Right atrium auricular region (tissue), 2 donors: ENCODE measurements at regions not wholly inside any gene's neighbourhood (a gene's known extent, or its start where the extent isn't known, plus 50 kb on each side); places are given as distances from the start of the nearest gene placed in this dataset.

Experiments used
- DNase-seq: peaks from one replicate; pipeline ENCODE4 v3.0.0-alpha.2; 2019; ENCODE audit warnings: low spot score
- H3K27ac ChIP-seq, 2 donors: fragments of 200-600 bp; sonication (generic); 1 replicate in 1 of 2; 2 replicates in 1 of 2; pipeline ENCODE4 v1.5.1; 2016 to 2019
- H3K27me3 ChIP-seq, 2 donors: fragments of 200-600 bp; sonication (generic); one replicate each; pipeline versions ENCODE4 v1.5.1 to v1.6.0; 2017 to 2019
- H3K36me3 ChIP-seq: fragments of 200-600 bp; sonication (generic); one replicate; pipeline ENCODE4 v1.5.1; 2016
- H3K4me1 ChIP-seq, 2 donors: fragments of 200-600 bp; sonication (generic); one replicate each; pipeline versions ENCODE4 v1.5.1 to v1.6.0; 2017 to 2019
- H3K4me3 ChIP-seq, 2 donors: fragments of 200-600 bp; sonication (generic); 1 replicate in 1 of 2; 2 replicates in 1 of 2; pipeline ENCODE4 v1.5.1; 2017 to 2019; ENCODE audit warnings: mild to moderate bottlenecking in 1 of 2, moderate library complexity in 1 of 2
- H3K9me3 ChIP-seq, 2 donors: fragments of 200-600 bp; sonication (generic); one replicate each; pipeline ENCODE4 v1.5.1; 2019
- TF ChIP-seq, protein P1 (sequence below), 2 donors: fragments of 200-600 bp; sonication (generic); IDR thresholded peaks; one replicate each; pipeline ENCODE4 v1.5.1; 2019; ENCODE audit warnings: antibody characterized with exemption in 2 of 2

DNA sequence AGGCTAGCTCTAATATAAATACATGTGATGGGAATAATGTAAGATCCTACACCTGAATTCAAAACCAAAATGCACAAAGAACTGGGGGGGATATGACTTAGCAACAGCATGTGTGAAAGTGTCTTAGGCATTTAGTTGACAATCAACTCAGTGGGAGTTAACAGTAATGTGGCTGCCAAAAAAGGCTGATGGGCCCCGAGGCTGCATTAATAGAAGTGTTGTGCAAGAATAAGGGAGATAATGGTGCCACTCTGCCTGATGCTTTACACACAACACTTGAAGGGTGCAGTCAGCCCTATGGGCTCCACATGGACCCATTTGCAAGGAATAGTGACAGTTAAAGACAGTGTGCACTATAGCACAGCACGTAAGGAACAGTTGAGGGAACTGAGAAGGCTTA lies 649.4 kb upstream of the ZEB2 start:
- Histone ChIP-seq H3K9me3 (no peaks in the 10 kb centered on the region), H3K4me3 (no peak overlapping the region), H3K36me3 (no peaks in the 10 kb centered on the region), H3K27me3 (no peaks in the 10 kb centered on the region), H3K27ac (no peak overlapping the region), H3K4me1 (no peaks in the 10 kb centered on the region)
- DNase-seq, result no peak
- TF ChIP-seq, protein P1, sequence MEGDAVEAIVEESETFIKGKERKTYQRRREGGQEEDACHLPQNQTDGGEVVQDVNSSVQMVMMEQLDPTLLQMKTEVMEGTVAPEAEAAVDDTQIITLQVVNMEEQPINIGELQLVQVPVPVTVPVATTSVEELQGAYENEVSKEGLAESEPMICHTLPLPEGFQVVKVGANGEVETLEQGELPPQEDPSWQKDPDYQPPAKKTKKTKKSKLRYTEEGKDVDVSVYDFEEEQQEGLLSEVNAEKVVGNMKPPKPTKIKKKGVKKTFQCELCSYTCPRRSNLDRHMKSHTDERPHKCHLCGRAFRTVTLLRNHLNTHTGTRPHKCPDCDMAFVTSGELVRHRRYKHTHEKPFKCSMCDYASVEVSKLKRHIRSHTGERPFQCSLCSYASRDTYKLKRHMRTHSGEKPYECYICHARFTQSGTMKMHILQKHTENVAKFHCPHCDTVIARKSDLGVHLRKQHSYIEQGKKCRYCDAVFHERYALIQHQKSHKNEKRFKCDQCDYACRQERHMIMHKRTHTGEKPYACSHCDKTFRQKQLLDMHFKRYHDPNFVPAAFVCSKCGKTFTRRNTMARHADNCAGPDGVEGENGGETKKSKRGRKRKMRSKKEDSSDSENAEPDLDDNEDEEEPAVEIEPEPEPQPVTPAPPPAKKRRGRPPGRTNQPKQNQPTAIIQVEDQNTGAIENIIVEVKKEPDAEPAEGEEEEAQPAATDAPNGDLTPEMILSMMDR (IDR thresholded peaks at IDR 0.05), result no peak

DNA sequence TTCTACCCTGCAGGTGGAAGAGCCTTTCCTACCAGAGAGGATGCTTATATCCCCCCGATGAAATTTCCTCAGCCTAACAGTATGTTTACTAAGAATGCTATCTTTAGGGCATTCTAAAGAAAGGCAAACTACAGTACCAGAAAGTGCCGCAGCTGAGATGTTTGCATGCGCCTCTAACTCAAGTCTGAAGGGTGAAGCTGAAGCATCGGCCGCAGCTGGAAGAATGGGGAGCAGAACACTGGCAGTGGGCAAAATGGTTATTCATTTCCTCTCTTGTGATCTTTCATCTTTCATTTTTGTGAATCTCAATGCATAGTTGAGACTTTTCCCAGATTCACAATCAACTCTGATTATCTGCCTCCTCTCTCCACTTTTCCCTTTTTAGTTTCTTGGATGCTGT lies 648.2 kb upstream of the ZEB2 start:
- no peaks in the 10 kb centered on the region for H3K36me3 ChIP-seq
- no peaks in the 10 kb centered on the region for H3K4me1 ChIP-seq
- no peak overlapping the region for H3K27ac ChIP-seq
- TF ChIP-seq, protein P1 (IDR thresholded peaks at IDR 0.05), result no peak
- no peaks in the 10 kb centered on the region for H3K9me3 ChIP-seq
- no peaks in the 10 kb centered on the region for H3K27me3 ChIP-seq
- no peak for DNase-seq
- no peak overlapping the region for H3K4me3 ChIP-seq

DNA sequence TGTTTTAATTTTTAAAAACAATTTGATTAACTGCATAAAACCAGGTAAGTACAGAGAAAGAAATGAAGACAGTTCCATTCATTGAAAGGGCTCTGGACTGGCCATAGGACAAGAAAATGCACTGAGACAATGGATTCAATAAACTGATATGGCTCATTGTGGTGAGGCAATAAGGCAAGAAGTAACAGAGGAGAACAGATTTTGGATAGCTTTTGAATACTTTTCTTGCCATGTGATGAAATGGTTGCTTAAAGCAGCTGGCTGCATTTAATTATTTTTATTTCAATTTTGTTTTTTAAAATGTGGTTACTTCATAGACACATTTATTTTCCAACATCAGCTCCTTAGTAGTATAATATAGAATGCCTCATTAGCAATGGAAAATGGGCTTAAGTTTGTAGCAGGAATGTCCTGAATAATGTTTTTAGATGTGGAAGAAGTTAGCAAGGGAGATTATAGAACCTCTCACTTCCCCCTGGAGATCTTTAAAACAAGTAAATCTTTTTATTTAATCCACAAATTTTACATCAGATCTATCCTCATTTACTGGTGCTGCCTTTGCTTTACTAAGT lies 646.9 kb upstream of the ZEB2 start:
- Histone ChIP-seq H3K27me3 (no peaks in the 10 kb centered on the region), H3K9me3 (no peaks in the 10 kb centered on the region), H3K4me3 (no peak overlapping the region), H3K36me3 (no peaks in the 10 kb centered on the region), H3K4me1 (no peaks in the 10 kb centered on the region), H3K27ac (no peak overlapping the region)
- no peak for DNase-seq
- TF ChIP-seq, protein P1 (IDR thresholded peaks at IDR 0.05), result no peak

DNA sequence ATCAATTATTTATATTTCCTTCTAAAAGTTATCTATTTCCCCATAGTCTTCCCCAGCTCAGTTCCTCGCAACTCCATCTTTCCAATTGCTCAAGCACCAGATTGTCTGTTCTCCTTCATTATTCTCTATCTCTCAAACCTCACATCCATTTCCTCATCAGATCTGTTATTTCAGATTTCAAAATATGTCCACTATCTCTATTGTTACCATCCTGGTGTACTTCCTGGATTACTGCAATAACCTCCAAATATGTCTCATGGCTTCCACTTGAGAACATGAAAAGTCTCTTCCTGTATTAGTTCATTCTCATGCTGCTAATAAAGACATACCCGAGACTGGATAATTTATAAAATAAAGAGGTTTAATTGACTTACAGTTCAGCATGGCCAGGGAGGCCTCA lies 641.7 kb upstream of the ZEB2 start:
- Histone ChIP-seq H3K27ac (no peak overlapping the region), H3K4me1 (peaks cover 0 to 9% of the 10 kb centered on the region in 2 donors), H3K9me3 (no peaks in the 10 kb centered on the region), H3K27me3 (no peaks in the 10 kb centered on the region), H3K36me3 (no peaks in the 10 kb centered on the region), H3K4me3 (no peak overlapping the region)
- DNase-seq, result no peak
- TF ChIP-seq, protein P1 (IDR thresholded peaks at IDR 0.05), result no peak

DNA sequence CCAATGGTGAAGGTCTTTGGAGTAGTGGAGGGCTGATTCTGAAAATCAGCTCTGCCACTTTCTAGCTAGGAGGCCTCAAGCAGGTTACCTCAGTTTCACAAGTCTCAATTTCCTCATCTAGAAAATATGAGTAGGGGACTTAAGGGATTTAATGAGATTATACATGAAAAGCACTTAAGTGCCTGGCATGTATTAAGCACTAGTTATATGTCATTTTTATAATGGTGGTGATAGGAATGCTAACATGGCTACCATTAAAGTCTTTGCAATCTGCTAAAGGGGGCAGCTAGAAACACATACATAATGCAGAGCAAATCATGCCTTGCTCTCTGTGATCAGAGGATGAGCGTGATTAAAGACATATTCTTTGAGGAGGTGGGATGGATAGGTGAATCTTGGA lies 640.9 kb upstream of the ZEB2 start:
- Histone ChIP-seq H3K4me1 (peaks cover 0 to 9% of the 10 kb centered on the region in 2 donors), H3K4me3 (no peak overlapping the region), H3K27ac (no peak overlapping the region), H3K27me3 (no peaks in the 10 kb centered on the region), H3K36me3 (no peaks in the 10 kb centered on the region), H3K9me3 (no peaks in the 10 kb centered on the region)
- TF ChIP-seq, protein P1 (IDR thresholded peaks at IDR 0.05), result no peak
- DNase-seq, result no peak

DNA sequence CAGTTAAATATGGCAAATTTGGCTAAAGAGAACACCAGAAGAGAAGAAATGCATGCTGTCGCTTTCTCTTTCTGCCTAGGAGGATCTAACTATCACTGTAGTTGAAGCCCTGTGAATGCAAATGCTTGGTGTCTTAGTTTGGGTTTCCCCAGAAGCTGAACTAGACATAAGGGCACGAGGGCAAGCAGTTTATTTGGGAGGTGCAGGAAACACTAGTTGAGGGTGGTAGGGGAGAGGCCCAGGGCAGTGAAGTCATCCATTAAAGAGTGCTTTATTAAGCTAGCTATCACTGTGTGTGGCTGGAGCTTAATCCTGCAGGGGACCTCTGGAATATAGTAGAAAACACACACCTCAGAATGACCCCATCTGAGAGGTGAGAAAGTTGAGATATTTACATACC lies 639.8 kb upstream of the ZEB2 start:
- Histone ChIP-seq H3K27ac (no peak overlapping the region), H3K4me3 (no peak overlapping the region), H3K27me3 (no peaks in the 10 kb centered on the region), H3K4me1 (peaks cover 0 to 9% of the 10 kb centered on the region in 2 donors), H3K36me3 (no peaks in the 10 kb centered on the region), H3K9me3 (no peaks in the 10 kb centered on the region)
- TF ChIP-seq, protein P1 (IDR thresholded peaks at IDR 0.05), result no peak
- DNase-seq, result no peak
